Astrocyte of the spinal cord (primary cell): ENCODE measurements at regions not wholly inside any gene's neighbourhood (a gene's known extent, or its start where the extent isn't known, plus 50 kb on each side); places are given as distances from the start of the nearest gene placed in this dataset.

Experiments used
- DNase-seq: peaks from one replicate; pipeline ENCODE4 v3.0.0; 2011; ENCODE audit warnings: low read depth, low spot score
- H3K4me3 ChIP-seq: 2 replicates; pipeline ENCODE4 v1.5.1; 2011; ENCODE audit warnings: low read depth, mild to moderate bottlenecking, low read length, moderate library complexity
- in situ Hi-C: cut with HindIII; loops from 2 replicates; pipeline ENCODE4 v1.10.0; 2017; ENCODE audit warnings: low sequenced_read_pairs
- TF ChIP-seq, protein P1 (sequence below): IDR thresholded peaks from 2 replicates; pipeline ENCODE4 v1.5.1; 2012; ENCODE audit warnings: low read depth, mild to moderate bottlenecking, low read length, inconsistent platforms

DNA sequence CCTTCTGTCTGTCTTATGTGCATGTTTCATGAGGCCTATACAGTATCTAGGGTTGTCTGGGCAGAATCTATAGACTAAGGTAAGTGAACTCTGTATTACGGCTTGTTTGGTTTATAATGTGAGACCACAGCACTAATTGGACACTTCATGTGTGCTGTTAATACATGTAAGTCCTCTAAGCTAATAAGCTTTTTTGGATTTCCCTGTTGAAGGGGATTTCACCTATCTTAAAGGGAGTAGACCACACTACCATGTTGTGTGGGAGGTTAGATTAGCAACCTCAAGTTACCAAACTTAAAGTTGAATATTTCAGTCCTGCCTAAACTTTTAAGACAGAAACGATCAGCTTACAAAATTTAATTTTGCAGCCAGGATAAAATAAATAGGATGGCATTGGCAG, 189.8 kb upstream of the GOLIM4 start:
- H3K4me3 ChIP-seq, result no peak overlapping the region
- DNase-seq, result no peak
- in situ Hi-C loops, result no loop called here
- TF ChIP-seq, protein P1, sequence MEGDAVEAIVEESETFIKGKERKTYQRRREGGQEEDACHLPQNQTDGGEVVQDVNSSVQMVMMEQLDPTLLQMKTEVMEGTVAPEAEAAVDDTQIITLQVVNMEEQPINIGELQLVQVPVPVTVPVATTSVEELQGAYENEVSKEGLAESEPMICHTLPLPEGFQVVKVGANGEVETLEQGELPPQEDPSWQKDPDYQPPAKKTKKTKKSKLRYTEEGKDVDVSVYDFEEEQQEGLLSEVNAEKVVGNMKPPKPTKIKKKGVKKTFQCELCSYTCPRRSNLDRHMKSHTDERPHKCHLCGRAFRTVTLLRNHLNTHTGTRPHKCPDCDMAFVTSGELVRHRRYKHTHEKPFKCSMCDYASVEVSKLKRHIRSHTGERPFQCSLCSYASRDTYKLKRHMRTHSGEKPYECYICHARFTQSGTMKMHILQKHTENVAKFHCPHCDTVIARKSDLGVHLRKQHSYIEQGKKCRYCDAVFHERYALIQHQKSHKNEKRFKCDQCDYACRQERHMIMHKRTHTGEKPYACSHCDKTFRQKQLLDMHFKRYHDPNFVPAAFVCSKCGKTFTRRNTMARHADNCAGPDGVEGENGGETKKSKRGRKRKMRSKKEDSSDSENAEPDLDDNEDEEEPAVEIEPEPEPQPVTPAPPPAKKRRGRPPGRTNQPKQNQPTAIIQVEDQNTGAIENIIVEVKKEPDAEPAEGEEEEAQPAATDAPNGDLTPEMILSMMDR, result no peak

DNA sequence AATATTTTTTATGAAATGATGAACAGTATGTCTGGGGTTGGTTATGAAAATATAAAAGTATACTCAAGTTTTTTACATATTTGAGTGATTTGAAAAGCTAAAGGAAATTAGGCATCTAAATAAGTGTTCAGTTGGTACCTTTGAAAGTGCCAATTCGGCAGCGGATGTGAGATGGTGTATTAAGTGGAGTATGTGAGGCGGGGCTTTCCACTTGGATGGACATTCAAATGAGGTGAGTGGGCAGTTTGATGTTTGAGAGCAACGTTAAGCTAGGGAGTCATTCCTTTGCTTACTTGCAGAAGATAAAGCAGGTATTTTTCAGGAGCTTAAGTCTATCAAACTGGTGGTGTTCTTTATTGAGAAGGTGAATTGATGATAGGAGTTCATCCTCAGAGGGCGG, 189.0 kb upstream of the GOLIM4 start:
- H3K4me3 ChIP-seq, result no peak overlapping the region
- no peak for DNase-seq
- in situ Hi-C loops, result no loop called here
- TF ChIP-seq, protein P1, result no peak

DNA sequence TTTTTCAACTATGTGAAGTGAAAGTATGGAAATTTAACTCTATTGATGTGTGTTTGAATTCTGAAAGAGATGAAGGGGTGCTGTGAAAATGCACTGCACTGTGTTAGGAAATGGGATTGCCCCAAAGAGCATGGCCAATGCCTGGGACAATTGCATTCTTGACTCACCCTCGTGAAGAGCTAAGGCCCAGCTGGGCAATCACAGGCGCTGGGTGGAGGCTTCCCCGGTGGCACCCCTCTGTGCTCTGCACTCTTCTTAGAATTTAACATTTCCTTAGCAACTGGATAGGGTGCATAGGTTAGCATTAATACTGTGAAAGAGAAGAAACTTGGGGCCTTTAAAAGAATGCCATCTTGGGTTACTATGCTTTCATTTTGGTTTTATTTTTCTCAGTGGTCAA, 179.9 kb upstream of the GOLIM4 start:
- no peak for DNase-seq
- TF ChIP-seq, protein P1, result no peak
- no peak overlapping the region for H3K4me3 ChIP-seq
- in situ Hi-C loops, result no loop called here

DNA sequence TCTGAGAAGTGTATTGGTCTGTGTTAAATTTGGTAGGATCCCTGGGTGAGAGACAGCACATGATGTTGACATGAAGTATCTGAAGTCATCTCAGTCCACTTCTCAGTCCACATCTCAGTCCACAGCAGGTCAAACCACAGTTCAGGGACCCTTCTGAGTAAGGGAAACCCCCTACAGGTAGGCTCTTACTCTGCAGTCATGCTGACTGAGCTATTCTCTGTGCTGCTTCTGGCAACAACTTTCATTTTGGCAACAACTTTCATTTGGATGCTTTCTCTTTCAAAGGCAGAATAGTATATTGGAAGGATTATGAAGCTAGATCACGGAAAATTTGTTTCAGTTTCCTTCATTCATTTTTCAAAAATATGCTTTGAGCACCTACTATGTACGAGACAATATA, 178.2 kb upstream of the GOLIM4 start:
- DNase-seq, result no peak
- no peak overlapping the region for H3K4me3 ChIP-seq
- TF ChIP-seq, protein P1, result no peak
- in situ Hi-C loops, result no loop called here

DNA sequence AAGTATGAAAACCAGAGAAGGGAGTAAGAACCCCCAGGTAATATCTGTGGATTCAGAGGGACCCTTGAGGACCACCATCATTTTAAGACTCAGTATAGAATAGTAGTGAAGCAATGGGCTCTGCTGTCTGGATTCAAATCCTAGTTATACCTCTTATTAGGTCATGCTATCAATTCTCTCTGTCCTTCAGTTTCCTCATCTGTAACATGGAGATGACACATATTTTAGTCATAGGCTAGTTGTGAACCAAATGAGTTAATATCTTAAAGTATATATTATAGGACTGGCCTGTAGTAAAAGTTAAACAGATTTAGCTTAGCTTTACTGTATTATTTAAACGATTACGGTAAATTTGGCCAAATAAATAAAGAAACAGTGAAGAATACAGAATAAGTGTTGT, 177.3 kb upstream of the GOLIM4 start:
- DNase-seq, result no peak
- no peak overlapping the region for H3K4me3 ChIP-seq
- TF ChIP-seq, protein P1, result no peak
- in situ Hi-C loops, result no loop called here

DNA sequence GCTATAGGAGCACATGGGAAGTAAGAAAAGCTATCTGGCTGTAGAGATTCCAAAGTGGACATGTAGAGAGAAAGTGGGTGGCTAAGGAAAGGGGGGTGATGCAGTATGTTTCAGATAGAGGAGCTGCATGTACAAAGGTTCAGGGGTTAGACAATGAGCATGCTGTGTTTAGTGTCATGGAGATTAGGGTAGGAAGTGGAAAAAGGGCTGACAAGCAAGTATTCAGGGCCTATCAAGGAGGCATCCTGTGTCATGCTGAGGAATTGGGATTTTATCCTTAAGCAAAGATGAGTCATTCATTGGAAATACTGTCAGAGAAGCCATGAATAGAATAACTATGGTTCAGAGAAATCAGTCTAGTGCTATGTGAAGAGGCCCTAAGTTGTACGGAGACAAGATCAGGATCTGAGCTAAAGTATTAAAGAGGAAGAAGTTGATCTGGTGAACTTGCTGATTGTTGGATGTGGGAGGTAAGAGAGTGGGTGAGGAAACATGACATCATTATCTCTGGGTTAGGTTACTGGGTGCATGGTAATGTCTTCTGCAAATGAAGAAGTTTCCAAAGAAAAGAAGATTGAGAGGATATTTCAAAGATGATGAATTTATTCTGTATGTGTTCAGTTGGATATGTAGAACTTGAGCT, 176.7 kb upstream of the GOLIM4 start:
- TF ChIP-seq, protein P1, result no peak
- in situ Hi-C loops, result no loop called here
- peak; percentile 15 for DNase-seq
- H3K4me3 ChIP-seq, result no peak overlapping the region
